Bronchial epithelial cell (primary cell): ENCODE measurements at regions not wholly inside any gene's neighbourhood (a gene's known extent, or its start where the extent isn't known, plus 50 kb on each side); places are given as distances from the start of the nearest gene placed in this dataset.

Experiments used
- DNase-seq: peaks from one replicate; pipeline ENCODE4 v3.0.0-alpha.2; 2010; ENCODE audit warnings: low read depth
- FAIRE-seq: peaks from 2 replicates; lab custom pipeline; 2011; peaks lifted over from hg19 to GRCh38; lab: Jason Lieb, UNC
- H3K27me3 ChIP-seq: 2 replicates; pipeline ENCODE4 v1.5.1; 2011; ENCODE audit warnings: low read length; ENCODE audit not compliant: control insufficient read depth, insufficient read depth
- H3K36me3 ChIP-seq: 2 replicates; pipeline ENCODE4 v1.5.1; 2011; ENCODE audit warnings: low read length; ENCODE audit not compliant: control insufficient read depth, insufficient read depth
- H3K4me3 ChIP-seq: 2 replicates; pipeline ENCODE4 v1.5.1; 2011; ENCODE audit warnings: mild to moderate bottlenecking, low read depth, low read length, control low read depth
- CTCF ChIP-seq: IDR thresholded peaks from 2 replicates; pipeline ENCODE4 v1.5.1; 2011; ENCODE audit warnings: mild to moderate bottlenecking, moderate library complexity, low read length, control low read depth, inconsistent platforms; ENCODE audit not compliant: insufficient read depth, severe bottlenecking

GRCh38 chr1:29584776-29585175 lies 348.5 kb downstream of the PTPRU start:
- Histone ChIP-seq H3K36me3 (no peaks in the 10 kb centered on the region), H3K27me3 (no peaks in the 10 kb centered on the region), H3K4me3 (no peak overlapping the region)
- FAIRE-seq (peak; percentile 28), DNase-seq (peak; percentile 26)
- no peak for TF ChIP-seq CTCF

- no peak for TF ChIP-seq CTCF
- FAIRE-seq (peak; percentile 81), DNase-seq (no peak)
- no peaks in the 10 kb centered on the region for H3K36me3 ChIP-seq
- no peaks in the 10 kb centered on the region for H3K27me3 ChIP-seq
- no peak overlapping the region for H3K4me3 ChIP-seq
Observed at GRCh38 chr1:29584362-29584761, 348.0 kb downstream of the PTPRU start.

- FAIRE-seq (peak; percentile 100), DNase-seq (peak; percentile 100)
- Histone ChIP-seq H3K4me3 (no peak overlapping the region), H3K36me3 (no peaks in the 10 kb centered on the region), H3K27me3 (no peaks in the 10 kb centered on the region)
- TF ChIP-seq CTCF = no peak
Observed at GRCh38 chr1:29583727-29584126, 347.4 kb downstream of the PTPRU start.

GRCh38 chr1:29581256-29581655 lies 344.9 kb downstream of the PTPRU start:
- no peak for TF ChIP-seq CTCF
- no peak for FAIRE-seq
- DNase-seq = no peak
- no peaks in the 10 kb centered on the region for H3K36me3 ChIP-seq
- no peak overlapping the region for H3K4me3 ChIP-seq
- no peaks in the 10 kb centered on the region for H3K27me3 ChIP-seq

- DNase-seq = peak; percentile 83
- peak; percentile 85 for FAIRE-seq
- H3K36me3 ChIP-seq = no peaks in the 10 kb centered on the region
Observed at GRCh38 chr1:29579821-29580425, 343.6 kb downstream of the PTPRU start.

More at GRCh38 chr1:29579821-29580425, 343.6 kb downstream of the PTPRU start:
- Histone ChIP-seq H3K4me3 (no peak overlapping the region), H3K27me3 (no peaks in the 10 kb centered on the region)
- no peak for TF ChIP-seq CTCF
